ENCODE measurements at regions not wholly inside any gene's neighbourhood (a gene's known extent, or its start where the extent isn't known, plus 50 kb on each side); places are given as distances from the start of the nearest gene placed in this dataset.
"Not testable (repeated sequence)": the region's sequence is repeated elsewhere in the genome, so short reads cannot be mapped to it uniquely, and the experiment has no call there.

- no peak for DNase-seq
- WGBS, 2 donors: 18 to 19% methylated on average over 52 of the region's 52 CpGs
- intact Hi-C loops (cut with DNase I): no loop called here
- H3K27me3 ChIP-seq: peaks cover 12 to 95% (median 76%) of the 10 kb centered on the region in 7 donors
- H3K4me3 ChIP-seq: no peak overlapping the region
- H3K9me3 ChIP-seq: no peaks in the 10 kb centered on the region
- H3K27ac ChIP-seq: no peak overlapping the region
- no peak for TF ChIP-seq CTCF (IDR thresholded peaks at IDR 0.05)
- no peaks in the 10 kb centered on the region for H3K36me3 ChIP-seq
- no peaks in the 10 kb centered on the region for H3K4me1 ChIP-seq
- no peak for ATAC-seq
These were observed 90.5 kb downstream of the GPX5 start for GRCh38 chr6:28615955-28616747.

GRCh38 chr6:28618898-28619555 lies 93.3 kb downstream of the GPX5 start:
- Histone ChIP-seq H3K36me3 (no peaks in the 10 kb centered on the region), H3K27me3 (peaks cover 12 to 72% (median 66%) of the 10 kb centered on the region in 7 donors), H3K4me1 (no peaks in the 10 kb centered on the region), H3K4me3 (no peak overlapping the region), H3K9me3 (peaks cover 0 to 4% (median 0%) of the 10 kb centered on the region in 11 donors), H3K27ac (no peak overlapping the region)
- DNase-seq (no peak), ATAC-seq (no peak)
- intact Hi-C loops (cut with DNase I): no loop called here
- no peak for TF ChIP-seq CTCF (IDR thresholded peaks at IDR 0.05)

GRCh38 chr6:28621268-28621667 lies 95.6 kb downstream of the GPX5 start:
- H3K36me3 ChIP-seq; H3K4me1 ChIP-seq; DNase-seq; intact Hi-C loops (cut with DNase I); ATAC-seq; H3K27ac ChIP-seq; H3K4me3 ChIP-seq; H3K9me3 ChIP-seq: not testable (repeated sequence)
- WGBS, 2 donors: 7 to 26% methylated on average over 17 to 19 of the region's 22 CpGs
- H3K27me3 ChIP-seq: peaks cover 10 to 51% (median 47%) of the 10 kb centered on the region in 7 donors

GRCh38 chr6:28623242-28623641 lies 97.6 kb downstream of the GPX5 start:
- H3K27me3 ChIP-seq: peaks cover 6 to 31% (median 28%) of the 10 kb centered on the region in 7 donors
- WGBS, 2 donors: 84 to 95% methylated on average over 3 of the region's 3 CpGs
- intact Hi-C loops (cut with DNase I); DNase-seq; H3K4me3 ChIP-seq; H3K9me3 ChIP-seq; H3K36me3 ChIP-seq; H3K27ac ChIP-seq; ATAC-seq; H3K4me1 ChIP-seq: not testable (repeated sequence)

GRCh38 chr6:28626386-28626785 lies 100.7 kb downstream of the GPX5 start:
- 46 to 65% methylated on average over 2 of the region's 2 CpGs for WGBS, 2 donors
- ATAC-seq; H3K4me1 ChIP-seq; H3K36me3 ChIP-seq; DNase-seq; H3K9me3 ChIP-seq; H3K27ac ChIP-seq; H3K4me3 ChIP-seq; intact Hi-C loops (cut with DNase I): not testable (repeated sequence)
- peaks cover 0 to 15% (median 4%) of the 10 kb centered on the region in 7 donors for H3K27me3 ChIP-seq

Measured in heart right ventricle (tissue), 16 donors.